ENCODE measurements at regions not wholly inside any gene's neighbourhood (a gene's known extent, or its start where the extent isn't known, plus 50 kb on each side); places are given as distances from the start of the nearest gene placed in this dataset.

DNA sequence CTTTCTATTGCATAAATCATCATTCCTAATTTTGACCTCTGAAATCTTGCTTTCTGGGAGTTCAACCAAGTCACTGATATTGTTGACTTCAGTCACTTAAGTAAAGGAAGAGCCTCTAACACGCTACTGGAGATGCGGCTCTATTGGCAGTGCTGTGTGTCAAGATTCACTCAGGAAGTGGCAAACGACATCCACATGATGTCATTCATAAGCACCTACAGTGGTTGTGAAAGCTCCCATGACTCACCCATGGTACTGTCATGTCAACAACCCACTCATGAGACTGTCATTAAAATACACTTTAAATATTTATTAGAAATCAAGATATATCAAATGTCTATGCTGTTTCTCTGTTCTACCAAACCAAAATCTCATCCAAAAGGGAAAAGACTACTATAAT, 52.5 kb upstream of the LHFPL3 start:
- no peak overlapping the region for H4K8ac ChIP-seq (ENCODE audit: extremely low read depth, insufficient read depth, low read length)
- no peak overlapping the region for H4K5ac ChIP-seq (ENCODE audit: insufficient read length, low read depth, low read length)
- H3K9ac ChIP-seq (replicated peaks in 1 of 4; ENCODE audit: extremely low read depth in 1 of 4, low read depth in 3 of 4, low read length in 3 of 4), result no peak overlapping the region
- peaks cover 11 to 13% of the 10 kb centered on the region in 2 experiments for H3K9me3 ChIP-seq (ENCODE audit: insufficient read depth in 2 of 2, low read depth in 1 of 2, low read length in 1 of 2)
- no peak overlapping the region for H2BK20ac ChIP-seq (ENCODE audit: low read length)
- H3K79me2 ChIP-seq (ENCODE audit: control insufficient read depth in 1 of 2, insufficient read depth in 2 of 2, low read length in 2 of 2), result no peaks in the 10 kb centered on the region
- no peak for TF ChIP-seq CHD1 (IDR thresholded peaks at IDR 0.05; ENCODE audit: low read depth, low read length)
- TF ChIP-seq CREB1 (IDR thresholded peaks at IDR 0.05), result no peak
- TF ChIP-seq, protein P1, sequence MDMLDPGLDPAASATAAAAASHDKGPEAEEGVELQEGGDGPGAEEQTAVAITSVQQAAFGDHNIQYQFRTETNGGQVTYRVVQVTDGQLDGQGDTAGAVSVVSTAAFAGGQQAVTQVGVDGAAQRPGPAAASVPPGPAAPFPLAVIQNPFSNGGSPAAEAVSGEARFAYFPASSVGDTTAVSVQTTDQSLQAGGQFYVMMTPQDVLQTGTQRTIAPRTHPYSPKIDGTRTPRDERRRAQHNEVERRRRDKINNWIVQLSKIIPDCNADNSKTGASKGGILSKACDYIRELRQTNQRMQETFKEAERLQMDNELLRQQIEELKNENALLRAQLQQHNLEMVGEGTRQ (IDR thresholded peaks at IDR 0.05; ENCODE audit: low read length), result no peak
- TF ChIP-seq TEAD4 (IDR thresholded peaks at IDR 0.05; ENCODE audit: low read depth, low read length), result no peak
- no peak for TF ChIP-seq JUN (IDR thresholded peaks at IDR 0.05; ENCODE audit: low read depth, low read length)
- TF ChIP-seq NRF1 (IDR thresholded peaks at IDR 0.05; ENCODE audit: low read depth, low read length), result no peak
- TF ChIP-seq NANOG (IDR thresholded peaks at IDR 0.05; ENCODE audit: insufficient read depth, low read depth, low read length, poor library complexity, severe bottlenecking), result no peak
- no peak for TF ChIP-seq TAF1 (IDR thresholded peaks at IDR 0.05; ENCODE audit: low read depth, low read length)
- H3K56ac ChIP-seq (replicated peaks; ENCODE audit: insufficient read length, low read depth, low read length), result no peak overlapping the region
- no peak overlapping the region for H2BK5ac ChIP-seq (ENCODE audit: low read depth, low read length)
- H2BK120ac ChIP-seq (replicated peaks; ENCODE audit: low read depth, low read length), result no peak overlapping the region
- H3K4me2 ChIP-seq (ENCODE audit: insufficient read depth in 1 of 2, low read depth in 2 of 2, low read length in 2 of 2), result no peak overlapping the region
- H2AK5ac ChIP-seq (ENCODE audit: low read depth, low read length), result no peak overlapping the region
- CTCF ChIA-PET (ENCODE audit: partially characterized antibody), result no interaction called here
- no peaks in the 10 kb centered on the region for H3K36me3 ChIP-seq (ENCODE audit: control insufficient read depth in 2 of 4, insufficient read depth in 4 of 4, low read length in 3 of 4)
- H2BK12ac ChIP-seq (ENCODE audit: low read depth, low read length), result no peak overlapping the region
- H3K79me1 ChIP-seq (ENCODE audit: low read depth, low read length), result no peaks in the 10 kb centered on the region
- H3K23me2 ChIP-seq (ENCODE audit: low read depth, low read length), result no peaks in the 10 kb centered on the region
- no peak overlapping the region for H3K14ac ChIP-seq (ENCODE audit: insufficient read length)
- H3K18ac ChIP-seq (ENCODE audit: extremely low read depth, low read length), result no peak overlapping the region
- H3K4me1 ChIP-seq (replicated peaks in 1 of 4; ENCODE audit: control insufficient read depth in 3 of 4, insufficient read depth in 4 of 4, low read length in 3 of 4), result no peaks in the 10 kb centered on the region
- no peak overlapping the region for H4K91ac ChIP-seq (replicated peaks; ENCODE audit: insufficient read length, low read length)
- no peak overlapping the region for H3K4me3 ChIP-seq (ENCODE audit: extremely low read depth in 1 of 4, insufficient read depth in 2 of 4, low read depth in 3 of 4, low read length in 4 of 4)
- no peaks in the 10 kb centered on the region for H4K20me1 ChIP-seq (replicated peaks in 1 of 2; ENCODE audit: control insufficient read depth in 1 of 2, insufficient read depth in 2 of 2, low read length in 2 of 2)
- FAIRE-seq (no peak), DNase-seq (ENCODE audit: low read depth in 1 of 2, low spot score in 2 of 2) (no peak)
- H2BK15ac ChIP-seq (ENCODE audit: low read length), result no peak overlapping the region
- no peak overlapping the region for H3K23ac ChIP-seq (ENCODE audit: insufficient read length)
- no peaks in the 10 kb centered on the region for H3K27me3 ChIP-seq (replicated peaks in 1 of 4; ENCODE audit: control insufficient read depth in 3 of 4, extremely low read depth in 1 of 4, insufficient read depth in 3 of 4, low read length in 3 of 4)
- POLR2A ChIA-PET (ENCODE audit: partially characterized antibody), result no interaction called here
- no peak overlapping the region for H3K27ac ChIP-seq (ENCODE audit: low read depth, low read length)
- WGBS, 2 experiments (ENCODE audit: extremely low coverage in 1 of 2, insufficient coverage in 1 of 2, insufficient read length in 1 of 2, insufficient replicate concordance in 2 of 2, low coverage in 1 of 2, low lambda C conversion rate in 2 of 2, missing lambda C conversion rate in 1 of 2), result 61% methylated on average over 3 of the region's 3 CpGs; no CpG with 5 or more reads in 1 of the 2 experiments
- H3K4ac ChIP-seq (replicated peaks; ENCODE audit: insufficient read length, low read depth, low read length), result no peak overlapping the region
- H2AFZ ChIP-seq (ENCODE audit: low read length), result no peak overlapping the region
